ENCODE measurements at regions not wholly inside any gene's neighbourhood (a gene's known extent, or its start where the extent isn't known, plus 50 kb on each side); places are given as distances from the start of the nearest gene placed in this dataset.

GRCh38 chr2:238593678-238594077 lies 167.0 kb downstream of the ASB1 start:
- no peak for TF ChIP-seq IRF3 (IDR thresholded peaks at IDR 0.05; ENCODE audit: low read depth, low read length)
- no peak for TF ChIP-seq CTCF (IDR thresholded peaks at IDR 0.05)
- no peak for TF ChIP-seq TAF1 (IDR thresholded peaks at IDR 0.05; ENCODE audit: borderline replicate concordance, low read depth, low read length)

All from SK-N-SH (cell line).